OCI-LY7 (cell line): ENCODE measurements at regions not wholly inside any gene's neighbourhood (a gene's known extent, or its start where the extent isn't known, plus 50 kb on each side); places are given as distances from the start of the nearest gene placed in this dataset.

Experiments used
- EZH2phosphoT487 ChIP-seq: fragments of 200-600 bp; sonication (generic); IDR thresholded peaks from 2 replicates; pipeline ENCODE4 v1.6.1; 2018; ENCODE audit warnings: low read depth, borderline replicate concordance, mild to moderate bottlenecking, mixed run types, antibody characterized with exemption, low read length, moderate library complexity, mixed read lengths
- TF ChIP-seq, protein P1 (sequence below): fragments of 200-600 bp; sonication (generic); conservative IDR thresholded peaks from 2 replicates; pipeline ENCODE4 v1.5.1; 2014; ENCODE audit warnings: mild to moderate bottlenecking, antibody characterized with exemption, low read length, moderate library complexity, mixed read lengths

DNA sequence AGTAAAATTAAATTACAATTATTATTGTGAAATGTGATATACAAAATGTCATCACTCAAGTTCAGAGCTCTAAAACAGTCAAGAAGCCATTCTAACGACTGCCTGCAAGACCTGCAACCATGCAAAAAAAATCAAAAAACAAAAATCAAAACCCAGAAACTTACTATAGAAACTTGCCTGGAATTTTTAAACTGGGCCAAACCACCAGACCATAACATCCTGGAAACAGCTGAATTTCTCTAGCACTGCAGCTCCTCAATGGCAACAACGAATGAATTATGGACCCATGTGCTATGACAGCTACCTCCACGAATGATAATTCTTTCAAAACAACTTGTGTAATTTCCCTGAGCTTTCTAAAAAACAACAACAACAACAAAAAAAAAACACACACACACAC is 130.0 kb upstream of the KCNMB2 start:
- TF ChIP-seq, protein P1, sequence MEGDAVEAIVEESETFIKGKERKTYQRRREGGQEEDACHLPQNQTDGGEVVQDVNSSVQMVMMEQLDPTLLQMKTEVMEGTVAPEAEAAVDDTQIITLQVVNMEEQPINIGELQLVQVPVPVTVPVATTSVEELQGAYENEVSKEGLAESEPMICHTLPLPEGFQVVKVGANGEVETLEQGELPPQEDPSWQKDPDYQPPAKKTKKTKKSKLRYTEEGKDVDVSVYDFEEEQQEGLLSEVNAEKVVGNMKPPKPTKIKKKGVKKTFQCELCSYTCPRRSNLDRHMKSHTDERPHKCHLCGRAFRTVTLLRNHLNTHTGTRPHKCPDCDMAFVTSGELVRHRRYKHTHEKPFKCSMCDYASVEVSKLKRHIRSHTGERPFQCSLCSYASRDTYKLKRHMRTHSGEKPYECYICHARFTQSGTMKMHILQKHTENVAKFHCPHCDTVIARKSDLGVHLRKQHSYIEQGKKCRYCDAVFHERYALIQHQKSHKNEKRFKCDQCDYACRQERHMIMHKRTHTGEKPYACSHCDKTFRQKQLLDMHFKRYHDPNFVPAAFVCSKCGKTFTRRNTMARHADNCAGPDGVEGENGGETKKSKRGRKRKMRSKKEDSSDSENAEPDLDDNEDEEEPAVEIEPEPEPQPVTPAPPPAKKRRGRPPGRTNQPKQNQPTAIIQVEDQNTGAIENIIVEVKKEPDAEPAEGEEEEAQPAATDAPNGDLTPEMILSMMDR = no peak
- no peak for TF ChIP-seq EZH2phosphoT487
